ENCODE measurements at regions not wholly inside any gene's neighbourhood (a gene's known extent, or its start where the extent isn't known, plus 50 kb on each side); places are given as distances from the start of the nearest gene placed in this dataset.

DNA sequence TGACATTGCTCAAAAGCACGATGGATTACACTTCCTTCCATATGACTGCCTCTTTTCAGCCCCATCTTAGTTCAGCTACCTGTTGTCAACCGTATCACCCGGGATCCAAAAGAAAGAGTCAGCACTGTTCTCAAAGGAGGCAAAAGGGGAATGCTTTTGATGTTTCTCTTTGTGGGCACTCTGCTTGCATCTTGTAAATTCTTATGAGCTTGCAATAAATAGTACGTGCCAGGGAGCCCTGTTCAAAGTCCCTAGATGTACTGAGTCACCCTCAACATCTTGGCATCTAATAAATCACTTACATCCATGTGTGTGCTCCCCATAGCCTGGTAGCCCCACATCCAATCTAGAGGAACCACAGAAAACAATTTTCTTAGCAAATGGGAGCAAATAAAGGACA, 256.9 kb downstream of the SUCLG1 start:
- TF ChIP-seq ZNF274 (IDR thresholded peaks at IDR 0.05; ENCODE audit: low read length) (no peak), ZNF274 (tag by site-specific recombination; IDR thresholded peaks at IDR 0.05; ENCODE audit: borderline replicate concordance) (no peak), ZBTB49 (tag by site-specific recombination; IDR thresholded peaks at IDR 0.05; ENCODE audit: low read depth) (no peak), CTCF (tag by site-specific recombination; IDR thresholded peaks at IDR 0.05) (no peak), KLF10 (tag by site-specific recombination; IDR thresholded peaks at IDR 0.05) (no peak), ZNF624 (tag by site-specific recombination; IDR thresholded peaks at IDR 0.05) (no peak), ZNF140 (tag by site-specific recombination; IDR thresholded peaks at IDR 0.05) (no peak)

All from HEK293 (cell line).